ENCODE measurements at regions not wholly inside any gene's neighbourhood (a gene's known extent, or its start where the extent isn't known, plus 50 kb on each side); places are given as distances from the start of the nearest gene placed in this dataset.

DNA sequence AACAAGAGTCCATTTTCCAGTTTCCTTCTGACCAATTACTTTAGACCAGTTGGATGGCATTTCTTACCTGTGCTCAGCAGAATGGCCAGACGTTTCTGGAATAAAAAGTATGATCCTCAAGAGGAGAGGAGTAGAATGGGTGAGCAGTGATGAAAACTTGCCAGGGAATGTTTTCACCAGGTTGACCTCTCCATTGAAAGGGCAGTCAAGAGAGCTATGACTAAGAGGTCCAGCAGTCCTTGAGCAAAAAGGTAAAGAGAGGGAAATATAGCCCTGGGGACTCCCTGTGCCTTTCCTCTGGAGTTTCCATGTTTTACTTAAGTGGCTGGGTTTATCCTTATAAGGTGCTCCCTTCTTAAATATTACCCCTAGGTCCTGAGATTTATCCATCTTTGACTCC lies 210.9 kb downstream of the TBX18 start:
- H3K9me1 ChIP-seq (replicated peaks; ENCODE audit: control insufficient read depth, extremely low read depth, insufficient read depth, low read length), result no peaks in the 10 kb centered on the region
- no peaks in the 10 kb centered on the region for H3K36me3 ChIP-seq (ENCODE audit: control insufficient read depth in 2 of 2, extremely low read depth in 1 of 2, insufficient read depth in 2 of 2, low read length in 2 of 2)
- no peak overlapping the region for H3K4me3 ChIP-seq (replicated peaks in 1 of 3; ENCODE audit: insufficient read depth in 1 of 3, low read depth in 1 of 3, low read length in 3 of 3)
- H4K20me1 ChIP-seq (replicated peaks; ENCODE audit: control insufficient read depth, extremely low read depth, insufficient read depth, low read length), result no peaks in the 10 kb centered on the region
- no peak for FAIRE-seq
- H3K9ac ChIP-seq (replicated peaks; ENCODE audit: extremely low read depth, insufficient read depth, low read length), result no peak overlapping the region
- dilution Hi-C loops (cut with MboI; ENCODE audit: extremely low pct_ligation_motif_present, low sequenced_read_pairs) (no loop called here), intact Hi-C loops (cut with micrococcal nuclease) (no loop called here)
- H3K4me2 ChIP-seq (ENCODE audit: insufficient read depth, low read length), result no peak overlapping the region
- CTCF ChIA-PET, result no interaction called here
- no peak overlapping the region for H3K27ac ChIP-seq (ENCODE audit: insufficient read depth, low read depth, low read length)
- DNase-seq (ENCODE audit: low read depth, low spot score), result no peak
- no peaks in the 10 kb centered on the region for H3K9me3 ChIP-seq (replicated peaks; ENCODE audit: control insufficient read depth, insufficient read depth, low read length)
- H3K4me1 ChIP-seq (ENCODE audit: control insufficient read depth, extremely low read depth, insufficient read depth, low read length), result no peaks in the 10 kb centered on the region
- BruUV-seq (replicated peaks), result no TSS peak
- no peaks in the 10 kb centered on the region for H3K27me3 ChIP-seq (ENCODE audit: control insufficient read depth in 2 of 2, insufficient read depth in 2 of 2, low read length in 2 of 2)
- TF ChIP-seq JUN (IDR thresholded peaks at IDR 0.05; ENCODE audit: borderline replicate concordance, insufficient read depth, insufficient read length, low read depth), result no peak
- no peak for TF ChIP-seq POLR2A (IDR thresholded peaks at IDR 0.05; ENCODE audit: low read depth, low read length)
- no peak for TF ChIP-seq POLR2AphosphoS5 (IDR thresholded peaks at IDR 0.05; ENCODE audit: insufficient read depth, low read depth, low read length)
- no peak for TF ChIP-seq GATA2 (IDR thresholded peaks at IDR 0.05; ENCODE audit: insufficient read depth, insufficient read length, low read depth, low read length)
- TF ChIP-seq, protein P1, sequence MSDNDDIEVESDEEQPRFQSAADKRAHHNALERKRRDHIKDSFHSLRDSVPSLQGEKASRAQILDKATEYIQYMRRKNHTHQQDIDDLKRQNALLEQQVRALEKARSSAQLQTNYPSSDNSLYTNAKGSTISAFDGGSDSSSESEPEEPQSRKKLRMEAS (IDR thresholded peaks at IDR 0.05; ENCODE audit: insufficient read depth, insufficient read length), result no peak
- TF ChIP-seq, protein P2, sequence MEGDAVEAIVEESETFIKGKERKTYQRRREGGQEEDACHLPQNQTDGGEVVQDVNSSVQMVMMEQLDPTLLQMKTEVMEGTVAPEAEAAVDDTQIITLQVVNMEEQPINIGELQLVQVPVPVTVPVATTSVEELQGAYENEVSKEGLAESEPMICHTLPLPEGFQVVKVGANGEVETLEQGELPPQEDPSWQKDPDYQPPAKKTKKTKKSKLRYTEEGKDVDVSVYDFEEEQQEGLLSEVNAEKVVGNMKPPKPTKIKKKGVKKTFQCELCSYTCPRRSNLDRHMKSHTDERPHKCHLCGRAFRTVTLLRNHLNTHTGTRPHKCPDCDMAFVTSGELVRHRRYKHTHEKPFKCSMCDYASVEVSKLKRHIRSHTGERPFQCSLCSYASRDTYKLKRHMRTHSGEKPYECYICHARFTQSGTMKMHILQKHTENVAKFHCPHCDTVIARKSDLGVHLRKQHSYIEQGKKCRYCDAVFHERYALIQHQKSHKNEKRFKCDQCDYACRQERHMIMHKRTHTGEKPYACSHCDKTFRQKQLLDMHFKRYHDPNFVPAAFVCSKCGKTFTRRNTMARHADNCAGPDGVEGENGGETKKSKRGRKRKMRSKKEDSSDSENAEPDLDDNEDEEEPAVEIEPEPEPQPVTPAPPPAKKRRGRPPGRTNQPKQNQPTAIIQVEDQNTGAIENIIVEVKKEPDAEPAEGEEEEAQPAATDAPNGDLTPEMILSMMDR (IDR thresholded peaks at IDR 0.05; ENCODE audit: extremely low read depth in 1 of 2, insufficient read depth in 1 of 2, low read depth in 1 of 2, low read length in 2 of 2), result no peak
- no peak for TF ChIP-seq EZH2 (IDR thresholded peaks at IDR 0.05; ENCODE audit: borderline replicate concordance, low read depth, low read length, severe bottlenecking)
- no peak for TF ChIP-seq MYC (IDR thresholded peaks at IDR 0.05; ENCODE audit: low read depth, low read length)
- no peak for TF ChIP-seq FOS (IDR thresholded peaks at IDR 0.05; ENCODE audit: borderline replicate concordance, insufficient read depth, low read length)
- no peak overlapping the region for H2AFZ ChIP-seq (ENCODE audit: low read depth, low read length)
- POLR2A ChIA-PET, result no interaction called here
- H3K79me2 ChIP-seq (ENCODE audit: control insufficient read depth, insufficient read depth, low read length), result no peaks in the 10 kb centered on the region
